ENCODE measurements at regions not wholly inside any gene's neighbourhood (a gene's known extent, or its start where the extent isn't known, plus 50 kb on each side); places are given as distances from the start of the nearest gene placed in this dataset.

- Histone ChIP-seq H3K9me3 (ENCODE audit: low read depth, low read length, poor library complexity, severe bottlenecking) (no peaks in the 10 kb centered on the region), H3K27ac (ENCODE audit: low read depth, low read length, poor library complexity, severe bottlenecking) (no peak overlapping the region), H3K27me3 (replicated peaks; ENCODE audit: insufficient read depth, low read depth, low read length, poor library complexity) (no peaks in the 10 kb centered on the region), H3K4me3 (ENCODE audit: low read depth, low read length, poor library complexity, severe bottlenecking) (no peak overlapping the region), H3K4me1 (ENCODE audit: insufficient read depth, low read length, poor library complexity, severe bottlenecking) (no peaks in the 10 kb centered on the region), H3K36me3 (ENCODE audit: insufficient read depth, low read length, poor library complexity, severe bottlenecking) (no peaks in the 10 kb centered on the region)
- TF ChIP-seq EZH2 (IDR thresholded peaks at IDR 0.05; ENCODE audit: borderline replicate concordance, low read depth, low read length, poor library complexity, severe bottlenecking): no peak
- TF ChIP-seq CTCF (conservative IDR thresholded peaks at IDR 0.05; ENCODE audit: low read depth, low read length): no peak
- BruUV-seq (replicated peaks): no TSS peak
- no peak for DNase-seq (ENCODE audit: low spot score)
- ChIA-PET CTCF (no interaction called here), POLR2A (ENCODE audit: low non-redundant PET) (no interaction called here)
- intact Hi-C loops (cut with micrococcal nuclease; ENCODE audit: unreplicated experiment): no loop called here
Observed at GRCh38 chr5:112087222-112087621, 330.2 kb upstream of the NREP start.

- no peak overlapping the region for H3K4me3 ChIP-seq (ENCODE audit: low read depth, low read length, poor library complexity, severe bottlenecking)
- no peaks in the 10 kb centered on the region for H3K36me3 ChIP-seq (ENCODE audit: insufficient read depth, low read length, poor library complexity, severe bottlenecking)
- intact Hi-C loops (cut with micrococcal nuclease; ENCODE audit: unreplicated experiment): no loop called here
- BruUV-seq (replicated peaks): no TSS peak
- POLR2A ChIA-PET (ENCODE audit: low non-redundant PET): no interaction called here
- DNase-seq (ENCODE audit: low spot score): no peak
- TF ChIP-seq CTCF (conservative IDR thresholded peaks at IDR 0.05; ENCODE audit: low read depth, low read length) (no peak), EZH2 (IDR thresholded peaks at IDR 0.05; ENCODE audit: borderline replicate concordance, low read depth, low read length, poor library complexity, severe bottlenecking) (no peak)
- H3K27ac ChIP-seq (ENCODE audit: low read depth, low read length, poor library complexity, severe bottlenecking): no peak overlapping the region
- no peaks in the 10 kb centered on the region for H3K27me3 ChIP-seq (replicated peaks; ENCODE audit: insufficient read depth, low read depth, low read length, poor library complexity)
- no peaks in the 10 kb centered on the region for H3K4me1 ChIP-seq (ENCODE audit: insufficient read depth, low read length, poor library complexity, severe bottlenecking)
- CTCF ChIA-PET: no interaction called here
- no peaks in the 10 kb centered on the region for H3K9me3 ChIP-seq (ENCODE audit: low read depth, low read length, poor library complexity, severe bottlenecking)
Observed at GRCh38 chr5:112086740-112087139, 329.7 kb upstream of the NREP start.

- intact Hi-C loops (cut with micrococcal nuclease; ENCODE audit: unreplicated experiment): no loop called here
- POLR2A ChIA-PET (ENCODE audit: low non-redundant PET): no interaction called here
- TF ChIP-seq EZH2 (IDR thresholded peaks at IDR 0.05; ENCODE audit: borderline replicate concordance, low read depth, low read length, poor library complexity, severe bottlenecking) (no peak), CTCF (conservative IDR thresholded peaks at IDR 0.05; ENCODE audit: low read depth, low read length) (no peak)
- Histone ChIP-seq H3K36me3 (ENCODE audit: insufficient read depth, low read length, poor library complexity, severe bottlenecking) (no peaks in the 10 kb centered on the region), H3K4me3 (ENCODE audit: low read depth, low read length, poor library complexity, severe bottlenecking) (no peak overlapping the region), H3K27me3 (replicated peaks; ENCODE audit: insufficient read depth, low read depth, low read length, poor library complexity) (no peaks in the 10 kb centered on the region), H3K4me1 (ENCODE audit: insufficient read depth, low read length, poor library complexity, severe bottlenecking) (no peaks in the 10 kb centered on the region), H3K9me3 (ENCODE audit: low read depth, low read length, poor library complexity, severe bottlenecking) (no peaks in the 10 kb centered on the region), H3K27ac (ENCODE audit: low read depth, low read length, poor library complexity, severe bottlenecking) (no peak overlapping the region)
- DNase-seq (ENCODE audit: low spot score): no peak
- no TSS peak for BruUV-seq (replicated peaks)
- CTCF ChIA-PET: no interaction called here
Observed at GRCh38 chr5:112084149-112084548, 327.2 kb upstream of the NREP start.

Measured in A673 (cell line).